CD14-positive monocyte (primary cell): ENCODE measurements at regions not wholly inside any gene's neighbourhood (a gene's known extent, or its start where the extent isn't known, plus 50 kb on each side); places are given as distances from the start of the nearest gene placed in this dataset.

ENCODE experiments used
- DNase-seq, 3 donors: peaks; one replicate each; pipeline ENCODE4 v3.0.0-alpha.2; 2011 to 2022
- H2AFZ ChIP-seq: 2 replicates; pipeline ENCODE4 v1.6.0; 2012; ENCODE audit warnings: mild to moderate bottlenecking, low read depth, low read length, inconsistent platforms; ENCODE audit not compliant: insufficient read depth, poor library complexity, severe bottlenecking
- H3K27ac ChIP-seq, 2 donors: 1 replicate in 1 of 2; 2 replicates in 1 of 2; pipeline ENCODE4 v1.5.1; 2012 to 2013; ENCODE audit warnings: low read length in 2 of 2, control low read depth in 1 of 2, inconsistent platforms in 1 of 2, low read depth in 1 of 2, mild to moderate bottlenecking in 1 of 2
- H3K27me3 ChIP-seq, 2 donors: one replicate each; pipeline versions ENCODE4 v1.6.0 to v1.6.1; 2011 to 2013; ENCODE audit warnings: low read length in 2 of 2; ENCODE audit not compliant: control insufficient read depth in 2 of 2, insufficient read depth in 2 of 2
- H3K36me3 ChIP-seq, 2 donors: replicated peaks in 1 of 2; 1 replicate in 1 of 2; 2 replicates in 1 of 2; pipeline versions ENCODE4 v1.5.1 to v1.6.1; 2012 to 2013; ENCODE audit warnings: low read length in 2 of 2, control low read depth in 1 of 2, inconsistent platforms in 1 of 2, mild to moderate bottlenecking in 1 of 2; ENCODE audit not compliant: insufficient read depth in 2 of 2, control insufficient read depth in 1 of 2
- H3K4me1 ChIP-seq, 2 donors: 1 replicate in 1 of 2; 2 replicates in 1 of 2; pipeline versions ENCODE4 v1.5.1 to v1.6.1; 2012 to 2013; ENCODE audit warnings: low read length in 2 of 2, control low read depth in 1 of 2, inconsistent platforms in 1 of 2, mild to moderate bottlenecking in 1 of 2, moderate library complexity in 1 of 2; ENCODE audit not compliant: insufficient read depth in 2 of 2, control insufficient read depth in 1 of 2
- H3K4me2 ChIP-seq: replicated peaks from 2 replicates; pipeline ENCODE3; 2012; ENCODE audit warnings: low read length, moderate library complexity, mild to moderate bottlenecking; ENCODE audit not compliant: poor library complexity, severe bottlenecking; ENCODE audit errors: extremely low read depth
- H3K4me3 ChIP-seq, 3 experiments: fragments of 200-600 bp in 1 of 3; sonication (generic) in 1 of 3; replicated peaks in 1 of 3; 1 replicate in 2 of 3; 2 replicates in 1 of 3; pipeline ENCODE4 v1.5.1; 2011 to 2013; ENCODE audit warnings: low read length in 3 of 3, mild to moderate bottlenecking in 3 of 3, control low read depth in 2 of 3, low read depth in 2 of 3, inconsistent platforms in 1 of 3, moderate library complexity in 1 of 3
- H3K79me2 ChIP-seq: 2 replicates; pipeline ENCODE4 v1.6.0; 2012; ENCODE audit warnings: mild to moderate bottlenecking, control low read depth, inconsistent platforms, low read length, moderate library complexity; ENCODE audit not compliant: insufficient read depth
- H3K9ac ChIP-seq: 2 replicates; pipeline ENCODE4 v1.6.0; 2017; ENCODE audit warnings: low read length, mild to moderate bottlenecking; ENCODE audit not compliant: insufficient read depth, poor library complexity, severe bottlenecking
- H3K9me3 ChIP-seq, 2 donors: replicated peaks in 1 of 2; 1 replicate in 1 of 2; 2 replicates in 1 of 2; pipeline versions ENCODE4 v1.5.1 to v1.6.1; 2012 to 2013; ENCODE audit warnings: low read length in 2 of 2, control low read depth in 1 of 2; ENCODE audit not compliant: control insufficient read depth in 1 of 2, insufficient read depth in 1 of 2
- H4K20me1 ChIP-seq: 2 replicates; pipeline ENCODE4 v1.6.0; 2012; ENCODE audit warnings: mild to moderate bottlenecking, low read length, control low read depth, moderate library complexity; ENCODE audit not compliant: insufficient read depth
- H3K27ac Mint-ChIP-seq, 7 donors: one replicate each; pipeline ENCODE4 v1.8.0; 2020; ENCODE audit warnings: mild to moderate bottlenecking in 7 of 7, mixed read lengths in 7 of 7, moderate library complexity in 6 of 7, inconsistent platforms in 2 of 7
- H3K27me3 Mint-ChIP-seq, 3 donors: one replicate each; pipeline ENCODE4 v1.8.0; 2021 to 2022; ENCODE audit warnings: low read depth in 3 of 3, mild to moderate bottlenecking in 3 of 3, mixed read lengths in 3 of 3, moderate library complexity in 3 of 3, inconsistent platforms in 1 of 3
- H3K36me3 Mint-ChIP-seq, 2 donors: one replicate each; pipeline ENCODE4 v1.8.0; 2020; ENCODE audit warnings: mixed read lengths in 2 of 2, inconsistent platforms in 1 of 2, mild to moderate bottlenecking in 1 of 2
- H3K4me1 Mint-ChIP-seq: one replicate; pipeline ENCODE4 v1.8.0; 2020; ENCODE audit warnings: mild to moderate bottlenecking, mixed read lengths
- H3K4me3 Mint-ChIP-seq, 2 donors: one replicate each; pipeline ENCODE4 v1.8.0; 2020; ENCODE audit warnings: mild to moderate bottlenecking in 2 of 2, mixed read lengths in 2 of 2, moderate library complexity in 1 of 2
- H3K9me3 Mint-ChIP-seq, 7 donors: one replicate each; pipeline ENCODE4 v1.8.0; 2020 to 2022; ENCODE audit warnings: mixed read lengths in 7 of 7, mild to moderate bottlenecking in 6 of 7, moderate library complexity in 6 of 7, inconsistent platforms in 2 of 7
- WGBS: methylation state at CpG from one replicate; pipeline ENCODE4 v1.1.5; 2013; ENCODE audit warnings: missing lambda C conversion rate; ENCODE audit not compliant: insufficient coverage; 5-methylcytosine and 5-hydroxymethylcytosine counted together
- intact Hi-C, 2 donors: fragments of 100-400 bp; cut with micrococcal nuclease; formaldehyde crosslinking; loops; one replicate each; pipeline versions ENCODE4 v1.15.0 to v1.15.1; 2023
- TF ChIP-seq, protein P1 (sequence below): fragments of 200-600 bp; IDR thresholded peaks from one replicate; pipeline ENCODE4 v1.8.0; 2022; ENCODE audit warnings: antibody characterized with exemption, mild to moderate bottlenecking

DNA sequence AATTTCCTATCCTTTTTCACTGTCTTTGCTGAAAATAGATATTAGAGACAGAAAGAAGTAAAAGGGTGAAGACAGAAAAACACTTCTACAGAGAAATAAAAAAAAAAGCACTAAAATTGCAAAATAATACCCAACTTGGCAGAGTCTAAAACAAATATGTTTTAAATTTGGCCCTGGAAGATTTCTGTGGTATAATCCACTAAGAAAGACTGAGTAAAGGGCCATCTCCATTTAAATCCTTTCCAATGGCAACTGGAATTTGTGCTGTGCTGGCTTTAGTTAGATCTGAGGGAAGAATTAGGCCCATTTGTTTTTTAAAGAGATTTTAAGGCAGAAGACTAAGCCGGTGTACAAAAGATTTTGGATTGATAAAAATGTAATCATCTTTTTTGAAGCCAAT lies 321.2 kb downstream of the GJA1 start:
- H3K27me3 ChIP-seq, result no peaks in the 10 kb centered on the region
- H3K9me3 Mint-ChIP-seq, result peaks cover 0 to 15% (median 3%) of the 10 kb centered on the region in 7 donors
- no peaks in the 10 kb centered on the region for H3K4me1 Mint-ChIP-seq
- no peak overlapping the region for H3K4me3 Mint-ChIP-seq
- no peaks in the 10 kb centered on the region for H3K36me3 Mint-ChIP-seq
- H2AFZ ChIP-seq, result no peak overlapping the region
- peaks cover 0 to 12% of the 10 kb centered on the region in 2 donors for H3K9me3 ChIP-seq
- H3K4me2 ChIP-seq, result no peak overlapping the region
- H3K4me1 ChIP-seq, result no peaks in the 10 kb centered on the region
- H3K4me3 ChIP-seq, result no peak overlapping the region
- no peak overlapping the region for H3K9ac ChIP-seq
- H3K79me2 ChIP-seq, result no peaks in the 10 kb centered on the region
- TF ChIP-seq, protein P1, sequence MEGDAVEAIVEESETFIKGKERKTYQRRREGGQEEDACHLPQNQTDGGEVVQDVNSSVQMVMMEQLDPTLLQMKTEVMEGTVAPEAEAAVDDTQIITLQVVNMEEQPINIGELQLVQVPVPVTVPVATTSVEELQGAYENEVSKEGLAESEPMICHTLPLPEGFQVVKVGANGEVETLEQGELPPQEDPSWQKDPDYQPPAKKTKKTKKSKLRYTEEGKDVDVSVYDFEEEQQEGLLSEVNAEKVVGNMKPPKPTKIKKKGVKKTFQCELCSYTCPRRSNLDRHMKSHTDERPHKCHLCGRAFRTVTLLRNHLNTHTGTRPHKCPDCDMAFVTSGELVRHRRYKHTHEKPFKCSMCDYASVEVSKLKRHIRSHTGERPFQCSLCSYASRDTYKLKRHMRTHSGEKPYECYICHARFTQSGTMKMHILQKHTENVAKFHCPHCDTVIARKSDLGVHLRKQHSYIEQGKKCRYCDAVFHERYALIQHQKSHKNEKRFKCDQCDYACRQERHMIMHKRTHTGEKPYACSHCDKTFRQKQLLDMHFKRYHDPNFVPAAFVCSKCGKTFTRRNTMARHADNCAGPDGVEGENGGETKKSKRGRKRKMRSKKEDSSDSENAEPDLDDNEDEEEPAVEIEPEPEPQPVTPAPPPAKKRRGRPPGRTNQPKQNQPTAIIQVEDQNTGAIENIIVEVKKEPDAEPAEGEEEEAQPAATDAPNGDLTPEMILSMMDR, result no peak
- H3K27me3 Mint-ChIP-seq, result no peaks in the 10 kb centered on the region
- DNase-seq, result no peak
- no peak overlapping the region for H3K27ac ChIP-seq
- intact Hi-C loops, result no loop called here
- H4K20me1 ChIP-seq, result no peaks in the 10 kb centered on the region
- no CpG with 5 or more reads among the region's 1 CpG for WGBS
- H3K36me3 ChIP-seq, result no peaks in the 10 kb centered on the region
- H3K27ac Mint-ChIP-seq, result no peak overlapping the region

DNA sequence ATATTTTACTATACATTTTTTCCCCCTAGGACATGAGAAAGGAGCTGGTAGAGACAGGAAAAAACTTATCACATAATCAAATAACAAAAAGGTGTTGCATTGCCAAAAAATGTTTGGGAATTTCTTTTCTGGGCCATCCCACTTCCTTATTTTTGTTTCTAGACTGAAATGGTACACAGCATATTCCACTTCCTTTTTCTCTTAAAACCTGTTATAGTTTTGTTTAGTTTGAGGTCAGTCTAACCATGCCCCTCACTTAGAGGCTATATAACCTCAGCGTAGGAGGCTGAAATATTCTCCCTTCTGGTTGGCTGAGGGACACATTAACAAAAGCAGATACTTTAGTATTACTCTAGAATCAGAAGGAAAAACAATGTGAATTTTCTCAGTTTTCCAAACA lies 323.9 kb downstream of the GJA1 start:
- WGBS, result no CpG with 5 or more reads among the region's 1 CpG
- no peaks in the 10 kb centered on the region for H3K27me3 Mint-ChIP-seq
- H3K27me3 ChIP-seq, result no peaks in the 10 kb centered on the region
- no peaks in the 10 kb centered on the region for H3K36me3 ChIP-seq
- H3K4me1 Mint-ChIP-seq, result no peaks in the 10 kb centered on the region
- no peak overlapping the region for H3K4me3 ChIP-seq
- peaks cover 0 to 15% (median 5%) of the 10 kb centered on the region in 7 donors for H3K9me3 Mint-ChIP-seq
- H3K79me2 ChIP-seq, result no peaks in the 10 kb centered on the region
- no peak overlapping the region for H3K4me2 ChIP-seq
- no peaks in the 10 kb centered on the region for H3K4me1 ChIP-seq
- TF ChIP-seq, protein P1, result no peak
- no peak overlapping the region for H3K27ac Mint-ChIP-seq
- H4K20me1 ChIP-seq, result no peaks in the 10 kb centered on the region
- intact Hi-C loops, result no loop called here
- no peak overlapping the region for H3K4me3 Mint-ChIP-seq
- no peak for DNase-seq
- no peak overlapping the region for H3K27ac ChIP-seq
- no peak overlapping the region for H2AFZ ChIP-seq
- H3K36me3 Mint-ChIP-seq, result no peaks in the 10 kb centered on the region
- no peak overlapping the region for H3K9ac ChIP-seq
- peaks cover 0 to 12% of the 10 kb centered on the region in 2 donors for H3K9me3 ChIP-seq
